Lower lobe of right lung (tissue), 2 donors: ENCODE measurements at regions not wholly inside any gene's neighbourhood (a gene's known extent, or its start where the extent isn't known, plus 50 kb on each side); places are given as distances from the start of the nearest gene placed in this dataset.

Experiments used
- ATAC-seq, 2 donors: fragments of 200-7000 bp; cut with Tn5 transposase; one replicate each; pipeline ENCODE4 v1.9.1; 2020 to 2022; ENCODE audit warnings: mild to moderate bottlenecking in 2 of 2, moderate library complexity in 2 of 2
- DNase-seq: peaks from one replicate; pipeline ENCODE4 v3.0.0-alpha.2; 2020
- H3K27ac ChIP-seq: fragments of 200-600 bp; one replicate; pipeline ENCODE4 v1.8.0; 2022
- H3K27me3 ChIP-seq: fragments of 200-600 bp; one replicate; pipeline ENCODE4 v1.8.0; 2022; ENCODE audit warnings: low read depth
- H3K36me3 ChIP-seq: fragments of 200-600 bp; one replicate; pipeline ENCODE4 v1.8.0; 2022; ENCODE audit warnings: mild to moderate bottlenecking
- H3K4me1 ChIP-seq: fragments of 200-600 bp; one replicate; pipeline ENCODE4 v1.8.0; 2022
- H3K4me3 ChIP-seq: fragments of 200-600 bp; one replicate; pipeline ENCODE4 v1.8.0; 2022; ENCODE audit warnings: mild to moderate bottlenecking
- H3K9me3 ChIP-seq: fragments of 200-600 bp; one replicate; pipeline ENCODE4 v1.8.0; 2022
- CTCF ChIP-seq: fragments of 200-600 bp; IDR thresholded peaks from one replicate; pipeline ENCODE4 v1.8.0; 2022; ENCODE audit warnings: antibody characterized with exemption, mild to moderate bottlenecking
- intact Hi-C: fragments of 100-400 bp; cut with DNase I; formaldehyde crosslinking; loops from one replicate; pipeline ENCODE4 v1.11.0; 2022
- donor health status: DM: no; HTN: yes; CAD: no; lungs with severe emphysema.

- no peaks in the 10 kb centered on the region for H3K4me1 ChIP-seq
- intact Hi-C loops = no loop called here
- H3K9me3 ChIP-seq = no peaks in the 10 kb centered on the region
- ATAC-seq = no peak
- TF ChIP-seq CTCF = no peak
- no peak overlapping the region for H3K4me3 ChIP-seq
- no peaks in the 10 kb centered on the region for H3K36me3 ChIP-seq
- no peaks in the 10 kb centered on the region for H3K27me3 ChIP-seq
- no peak for DNase-seq
- H3K27ac ChIP-seq = no peak overlapping the region
These were observed 697.3 kb downstream of the TLR4 start for GRCh38 chr9:118401546-118401945.

DNA sequence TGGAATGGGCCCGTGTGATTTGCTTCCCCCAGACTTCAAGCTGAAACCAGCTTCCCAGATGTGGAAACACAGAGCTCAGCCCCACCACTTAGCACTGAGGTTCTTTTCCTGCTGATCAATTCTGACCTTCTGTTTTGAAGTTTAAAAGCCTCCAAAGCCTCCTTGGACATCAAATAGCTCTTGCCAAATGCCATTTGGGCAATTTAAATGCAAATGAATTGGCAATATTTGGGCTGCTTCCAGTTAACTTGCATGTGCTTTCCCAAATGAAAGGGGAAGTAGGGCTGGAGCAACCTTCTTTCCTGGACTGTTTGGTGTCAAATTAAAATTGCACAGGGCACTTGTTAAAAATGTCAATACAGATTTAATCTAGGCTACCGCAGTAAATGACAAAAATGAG, 710.5 kb downstream of the TLR4 start:
- intact Hi-C loops = no loop called here
- TF ChIP-seq CTCF = no peak
- Histone ChIP-seq H3K4me1 (no peaks in the 10 kb centered on the region), H3K27me3 (no peaks in the 10 kb centered on the region), H3K4me3 (no peak overlapping the region), H3K9me3 (no peaks in the 10 kb centered on the region), H3K27ac (no peak overlapping the region), H3K36me3 (no peaks in the 10 kb centered on the region)
- no peak for DNase-seq
- ATAC-seq = no peak

GRCh38 chr9:118418887-118419565, 714.8 kb downstream of the TLR4 start:
- intact Hi-C loops = no loop called here
- Histone ChIP-seq H3K9me3 (no peaks in the 10 kb centered on the region), H3K27ac (no peak overlapping the region), H3K27me3 (no peaks in the 10 kb centered on the region), H3K36me3 (no peaks in the 10 kb centered on the region), H3K4me1 (no peaks in the 10 kb centered on the region), H3K4me3 (no peak overlapping the region)
- no peak for DNase-seq
- no peak for ATAC-seq
- TF ChIP-seq CTCF = no peak

- H3K36me3 ChIP-seq = no peaks in the 10 kb centered on the region
- no peaks in the 10 kb centered on the region for H3K27me3 ChIP-seq
- intact Hi-C loops = no loop called here
- no peak overlapping the region for H3K27ac ChIP-seq
- no peaks in the 10 kb centered on the region for H3K9me3 ChIP-seq
- no peak for DNase-seq
- H3K4me1 ChIP-seq = no peaks in the 10 kb centered on the region
- ATAC-seq = no peak
- H3K4me3 ChIP-seq = no peak overlapping the region
- no peak for TF ChIP-seq CTCF
These were observed 715.5 kb downstream of the TLR4 start for GRCh38 chr9:118419676-118420075.

- no peaks in the 10 kb centered on the region for H3K27me3 ChIP-seq
- no peaks in the 10 kb centered on the region for H3K36me3 ChIP-seq
- DNase-seq (no peak), ATAC-seq (no peak)
- no peaks in the 10 kb centered on the region for H3K9me3 ChIP-seq
- TF ChIP-seq CTCF = no peak
- no peaks in the 10 kb centered on the region for H3K4me1 ChIP-seq
- no peak overlapping the region for H3K4me3 ChIP-seq
- intact Hi-C loops = no loop called here
- no peak overlapping the region for H3K27ac ChIP-seq
These were observed 718.3 kb downstream of the TLR4 start for GRCh38 chr9:118422508-118422907.
